Retinal pigment epithelial cell (primary cell): ENCODE measurements at regions not wholly inside any gene's neighbourhood (a gene's known extent, or its start where the extent isn't known, plus 50 kb on each side); places are given as distances from the start of the nearest gene placed in this dataset.

ENCODE experiments used
- DNase-seq: peaks from one replicate; pipeline ENCODE4 v3.0.0-alpha.2; 2010; ENCODE audit warnings: low read depth
- H3K4me3 ChIP-seq: 2 replicates; pipeline ENCODE4 v1.5.1; 2011; ENCODE audit warnings: mild to moderate bottlenecking, low read length, control low read depth, moderate library complexity
- CTCF ChIP-seq: conservative IDR thresholded peaks from 2 replicates; pipeline ENCODE4 v1.5.1; 2011; ENCODE audit warnings: low read depth, low read length, control low read depth, inconsistent platforms

DNA sequence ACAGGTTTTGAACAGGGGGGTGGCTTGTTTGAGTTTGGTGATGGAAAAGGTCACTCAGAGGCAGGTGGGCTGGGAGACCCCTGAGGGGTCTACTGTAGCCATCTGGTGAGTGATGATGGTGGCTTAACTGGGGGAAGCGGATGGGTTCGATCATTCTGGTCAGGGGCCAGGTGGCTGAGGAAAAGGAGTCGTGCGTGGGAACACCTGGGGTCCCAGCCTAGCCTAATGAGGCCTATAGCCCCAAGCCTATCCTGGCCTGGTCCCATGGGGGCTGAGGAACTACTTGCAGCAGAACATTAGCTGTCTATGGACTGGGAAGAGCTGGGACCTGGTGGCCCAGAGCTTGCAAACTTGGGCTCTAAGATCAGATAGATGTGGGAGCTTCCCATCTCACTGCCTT is 158.4 kb upstream of the MYL2 start:
- no peak for DNase-seq
- H3K4me3 ChIP-seq = no peak overlapping the region
- TF ChIP-seq CTCF = no peak

GRCh38 chr12:111076611-111077451 is 156.5 kb upstream of the MYL2 start:
- H3K4me3 ChIP-seq = no peak overlapping the region
- no peak for DNase-seq
- TF ChIP-seq CTCF = no peak

- DNase-seq = no peak
- TF ChIP-seq CTCF = no peak
Measured at GRCh38 chr12:111076199-111076598, 155.8 kb upstream of the MYL2 start.

DNA sequence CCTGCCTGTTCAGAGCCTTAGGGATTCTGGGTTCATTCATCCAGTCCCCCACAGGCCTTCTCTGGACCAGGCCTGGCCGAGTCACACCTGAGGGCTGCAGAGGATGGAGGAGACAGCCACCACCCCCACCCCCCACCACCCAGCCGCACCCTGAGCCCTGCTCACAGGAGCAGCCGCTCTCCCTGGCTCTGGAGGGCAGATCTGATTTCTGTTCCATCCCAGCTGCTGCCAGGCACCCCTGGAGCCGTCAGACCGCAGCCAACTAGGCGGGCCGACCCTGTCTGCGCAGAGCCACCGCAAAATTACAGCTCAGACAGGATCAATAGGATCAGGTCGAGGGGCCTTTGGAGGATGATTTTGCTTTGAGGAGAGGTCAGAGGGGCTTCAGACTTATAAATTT is 154.6 kb upstream of the MYL2 start:
- no peak overlapping the region for H3K4me3 ChIP-seq
- TF ChIP-seq CTCF = no peak
- DNase-seq = no peak

More at GRCh38 chr12:111076199-111076598, 155.8 kb upstream of the MYL2 start:
- no peak overlapping the region for H3K4me3 ChIP-seq

- H3K4me3 ChIP-seq = no peak overlapping the region
- TF ChIP-seq CTCF = no peak
- DNase-seq = no peak
Measured at GRCh38 chr12:111074559-111074958, 154.2 kb upstream of the MYL2 start.

- H3K4me3 ChIP-seq = no peak overlapping the region
- no peak for TF ChIP-seq CTCF
- no peak for DNase-seq
Measured at GRCh38 chr12:111073370-111073769, 153.0 kb upstream of the MYL2 start.

DNA sequence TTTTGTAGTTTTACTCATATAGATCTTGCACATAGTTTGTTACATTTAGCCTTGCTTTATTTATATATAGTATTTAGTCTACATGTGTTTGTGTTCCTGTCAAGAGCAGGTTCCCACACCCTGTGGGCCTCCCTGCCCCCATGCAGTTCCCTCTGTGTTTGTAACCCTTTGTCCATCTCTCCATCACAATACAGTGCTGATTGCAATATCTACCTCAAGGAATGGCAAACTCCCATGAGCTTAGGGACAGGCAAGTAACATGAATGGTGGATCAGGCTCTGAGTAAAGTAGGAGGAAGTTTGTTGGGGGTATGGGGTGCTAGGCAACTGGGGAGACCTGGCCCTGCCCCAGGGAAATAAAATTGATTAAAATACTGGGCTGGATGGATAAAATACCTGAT is 151.9 kb upstream of the MYL2 start:
- TF ChIP-seq CTCF = no peak
- no peak overlapping the region for H3K4me3 ChIP-seq
- no peak for DNase-seq
